GM18498 (cell line): ENCODE measurements at regions not wholly inside any gene's neighbourhood (a gene's known extent, or its start where the extent isn't known, plus 50 kb on each side); places are given as distances from the start of the nearest gene placed in this dataset.
A peak's percentile ranks its signal among the peaks of the same experiment; 100 is the strongest.

Experiments
- ATAC-seq: cut with Tn5 transposase; IDR thresholded peaks from one replicate; pipeline ENCODE4 v1.9.1; 2021; ENCODE audit warnings: mild to moderate bottlenecking, moderate library complexity; ENCODE audit not compliant: unreplicated experiment

DNA sequence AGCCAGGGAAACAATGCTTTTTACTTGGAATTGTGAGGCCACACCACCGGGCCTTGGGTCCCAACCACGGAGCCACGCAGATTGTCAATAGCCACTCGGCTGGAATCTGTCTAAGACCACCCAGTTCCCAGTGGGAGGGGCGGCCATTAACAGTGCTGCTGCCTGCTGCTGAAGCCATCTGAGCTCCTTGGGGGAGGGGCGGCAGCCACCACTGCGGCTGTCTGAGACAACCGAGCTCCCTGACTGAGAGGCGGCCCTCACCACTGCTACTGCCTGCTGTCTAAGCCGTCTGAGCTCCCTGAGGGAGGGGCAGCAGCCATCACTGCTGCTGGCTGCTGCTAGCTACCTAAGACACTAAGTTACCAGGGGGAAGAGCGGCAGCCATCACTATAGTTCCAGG is 64.3 kb downstream of the DMRTA2 start:
- no peak for ATAC-seq

DNA sequence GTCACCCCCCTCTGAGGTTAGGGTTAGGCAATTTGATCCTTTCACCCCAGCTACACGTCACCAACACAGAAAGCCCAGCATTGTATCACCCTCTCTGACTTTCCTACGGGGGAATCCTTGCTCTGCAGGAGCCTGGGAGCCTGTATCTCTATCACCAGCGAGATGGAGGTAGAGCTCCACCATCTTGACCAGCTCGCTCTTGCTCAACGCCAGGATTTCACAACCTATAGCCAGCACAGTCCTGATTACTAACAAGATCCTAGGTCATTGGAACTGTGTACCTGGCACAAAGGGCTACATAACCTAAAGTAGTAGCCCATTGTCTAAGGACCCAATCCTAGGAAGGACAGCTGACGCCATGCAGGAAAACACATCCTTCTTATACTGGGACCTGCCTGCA is 66.1 kb downstream of the DMRTA2 start:
- ATAC-seq: no peak

DNA sequence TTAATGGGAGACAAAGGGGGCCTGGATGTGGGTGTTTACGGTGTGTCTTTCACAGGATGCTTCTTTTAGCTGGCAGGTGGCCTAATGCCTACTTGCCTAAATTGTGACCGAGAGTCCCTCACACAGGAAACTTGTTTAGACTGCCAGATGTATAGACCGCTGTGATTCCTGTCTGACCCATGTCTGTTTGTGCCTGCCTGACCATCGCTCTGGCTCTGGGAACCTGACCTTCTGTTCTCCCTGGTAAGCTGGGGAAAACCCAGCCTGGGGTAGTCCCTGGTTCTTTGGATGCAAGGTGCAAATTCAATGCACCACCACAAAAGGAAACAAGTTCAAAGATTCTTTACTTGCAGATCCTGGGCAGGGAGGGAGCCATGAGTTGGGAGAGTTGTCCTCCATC is 68.4 kb downstream of the DMRTA2 start:
- no peak for ATAC-seq

DNA sequence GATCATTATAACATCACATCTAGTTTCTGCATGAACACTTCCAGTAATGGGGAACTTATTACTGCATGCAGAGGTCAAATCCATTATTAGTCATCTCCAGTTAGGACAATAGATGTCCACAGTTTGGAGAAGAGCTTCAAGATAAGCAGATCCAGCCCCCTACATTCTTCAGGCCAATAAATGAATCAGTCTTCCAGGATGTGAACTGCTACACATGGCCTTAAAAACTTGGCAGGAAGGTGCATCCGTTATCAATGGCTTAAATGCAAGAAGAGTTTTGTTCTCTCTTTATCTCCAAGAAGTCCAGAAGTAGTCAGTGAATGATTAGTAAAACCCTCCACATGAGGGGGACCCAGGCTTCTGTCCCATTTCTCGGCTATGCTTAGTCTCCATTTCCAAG is 70.8 kb downstream of the DMRTA2 start:
- no peak for ATAC-seq

DNA sequence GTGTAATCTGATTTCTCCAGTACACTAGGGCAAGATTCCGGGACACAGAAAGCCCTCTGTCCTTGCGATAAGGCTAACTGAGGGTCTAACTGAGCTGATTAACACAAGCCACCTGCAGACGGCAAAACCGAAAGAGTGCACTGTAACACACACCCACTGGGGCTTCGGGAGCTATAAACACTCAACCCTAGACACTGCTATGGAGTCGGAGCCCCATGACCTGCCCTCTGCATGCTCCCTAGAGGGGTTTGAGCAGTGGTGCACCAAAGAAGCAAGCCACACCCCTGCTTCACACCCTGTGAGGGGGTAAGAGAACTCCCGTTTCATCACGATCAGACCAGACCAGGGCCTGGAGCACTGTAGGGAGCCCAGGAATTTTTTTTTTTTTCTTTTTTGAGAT is 72.4 kb downstream of the DMRTA2 start:
- no peak for ATAC-seq

DNA sequence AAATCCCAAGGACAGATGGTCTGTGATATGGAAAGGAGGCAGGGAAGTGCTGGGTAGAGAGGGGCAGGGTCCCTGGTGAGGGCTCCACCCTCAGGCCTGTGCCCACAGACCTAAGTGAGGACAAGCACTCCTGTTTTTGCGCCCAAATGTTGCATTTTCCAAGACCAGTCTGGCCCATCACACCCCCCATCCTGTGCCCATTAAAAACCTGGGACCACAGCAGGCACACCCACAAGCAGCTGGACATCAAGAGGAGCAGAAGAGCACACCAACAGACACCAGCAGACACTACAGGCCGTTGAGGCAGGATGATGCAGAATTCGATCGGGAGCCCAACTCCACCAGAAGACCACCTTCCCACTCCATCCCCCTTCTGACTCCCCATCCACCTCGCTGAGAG is 72.8 kb downstream of the DMRTA2 start:
- ATAC-seq: no peak

DNA sequence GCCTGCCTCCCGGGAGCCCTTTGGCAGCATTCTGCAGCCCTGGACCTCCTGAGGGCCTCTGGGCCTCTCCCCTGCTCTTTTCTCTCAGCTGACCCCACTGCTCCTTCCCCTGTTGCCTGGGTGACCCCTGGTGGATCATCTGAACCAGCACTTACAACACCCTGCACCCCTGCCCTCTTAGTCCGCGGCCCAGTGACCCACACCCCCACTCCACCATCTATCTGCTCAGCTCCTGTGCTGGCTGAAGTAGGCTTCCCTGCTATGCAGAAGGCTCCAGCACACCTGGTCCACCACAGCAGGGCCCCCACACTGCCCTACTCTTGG is 74.0 kb downstream of the DMRTA2 start:
- ATAC-seq: no peak

DNA sequence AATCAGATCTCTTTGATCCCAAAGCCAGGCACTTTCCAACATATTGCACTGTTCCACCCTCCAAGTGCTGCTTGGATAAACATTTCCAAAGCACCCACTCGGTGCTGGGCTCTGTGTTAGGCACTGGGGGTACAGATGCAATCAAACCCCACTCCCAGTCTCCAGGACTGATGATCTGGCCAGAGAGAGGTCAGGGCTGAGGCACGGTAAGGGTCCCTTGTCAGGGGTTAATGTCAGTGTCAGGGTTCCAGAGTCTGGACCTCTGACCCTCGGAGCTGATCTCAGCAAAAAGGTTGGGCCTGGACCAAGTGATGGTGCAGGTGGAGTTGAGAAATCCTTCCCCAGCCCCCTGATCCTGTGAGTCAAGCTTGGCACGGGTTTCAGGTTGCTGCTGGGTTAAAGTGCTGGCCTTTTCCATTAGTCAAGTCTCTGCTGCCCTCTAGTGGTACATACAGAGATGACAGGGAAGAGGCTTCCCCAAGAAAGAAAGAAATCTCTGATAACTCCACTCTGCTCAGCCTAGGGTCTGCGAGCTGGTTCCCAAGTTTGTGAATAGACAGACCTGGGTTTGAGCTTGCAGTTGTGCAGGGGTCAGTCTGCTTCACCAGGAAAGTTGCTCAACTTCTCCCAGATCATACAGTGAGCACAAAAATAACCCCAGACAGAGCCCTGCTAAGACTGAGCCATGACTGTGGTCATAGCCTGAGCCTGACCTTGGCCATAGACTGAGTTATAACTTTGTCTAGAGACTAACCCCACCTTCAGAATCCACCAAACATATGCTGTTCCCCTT is 74.6 kb downstream of the DMRTA2 start:
- peak; percentile 65 for ATAC-seq

DNA sequence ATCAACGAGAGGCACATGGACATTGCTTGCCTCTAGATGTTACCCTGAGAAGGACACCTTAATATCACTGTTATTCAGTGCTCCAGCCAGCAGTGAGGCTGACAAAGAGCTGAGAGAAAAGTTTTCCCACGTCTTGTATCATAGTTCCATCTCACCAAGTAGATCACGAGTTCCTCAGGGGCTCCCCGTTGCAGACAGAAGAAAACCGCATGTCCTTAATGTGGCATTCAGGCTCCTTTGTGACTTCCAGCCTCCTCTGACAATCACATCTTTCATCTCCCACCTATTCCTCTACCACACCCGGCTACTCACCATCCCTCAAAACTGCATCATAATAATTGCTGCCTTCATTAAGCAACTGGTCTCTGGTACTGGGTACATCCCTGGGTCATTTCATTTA is 75.3 kb downstream of the DMRTA2 start:
- ATAC-seq: no peak

DNA sequence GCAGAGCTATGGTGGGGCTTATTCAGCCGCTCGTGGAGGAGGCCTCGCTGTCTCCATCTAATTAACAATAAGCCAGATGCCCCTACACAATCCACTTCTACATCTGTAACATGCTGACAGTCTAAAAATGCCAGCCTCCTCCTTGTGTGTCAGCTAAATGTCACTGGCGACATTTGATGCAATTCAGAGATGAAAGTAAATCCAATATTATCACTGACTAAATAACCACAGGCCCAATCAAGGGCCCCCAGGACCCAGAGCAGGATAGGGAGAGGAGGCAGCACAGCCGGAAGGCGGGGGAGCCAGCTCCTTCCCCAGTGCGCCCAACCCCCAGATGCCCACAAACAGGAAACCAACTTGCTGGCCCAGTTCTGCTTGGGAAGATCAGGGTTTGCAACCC is 76.6 kb downstream of the DMRTA2 start:
- ATAC-seq: no peak

DNA sequence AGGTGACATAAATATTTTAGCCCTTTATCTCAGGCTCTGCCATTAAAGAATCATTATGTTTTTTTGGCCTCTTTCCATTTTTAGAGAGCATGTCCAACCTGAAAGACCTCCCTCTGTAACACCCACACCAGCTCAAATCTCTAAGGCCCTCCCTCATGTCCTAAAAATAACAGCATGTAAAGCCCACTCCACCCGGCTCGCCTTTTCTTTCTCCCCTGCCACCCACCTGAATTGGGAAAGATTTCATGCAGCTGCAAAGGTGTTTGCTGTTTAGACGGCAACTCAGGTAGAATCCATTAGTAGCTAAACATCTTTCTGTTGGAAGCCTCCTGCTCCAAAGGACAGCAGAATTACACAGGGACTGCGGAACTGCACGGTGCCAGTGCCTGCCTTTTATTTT is 79.9 kb downstream of the DMRTA2 start:
- no peak for ATAC-seq

DNA sequence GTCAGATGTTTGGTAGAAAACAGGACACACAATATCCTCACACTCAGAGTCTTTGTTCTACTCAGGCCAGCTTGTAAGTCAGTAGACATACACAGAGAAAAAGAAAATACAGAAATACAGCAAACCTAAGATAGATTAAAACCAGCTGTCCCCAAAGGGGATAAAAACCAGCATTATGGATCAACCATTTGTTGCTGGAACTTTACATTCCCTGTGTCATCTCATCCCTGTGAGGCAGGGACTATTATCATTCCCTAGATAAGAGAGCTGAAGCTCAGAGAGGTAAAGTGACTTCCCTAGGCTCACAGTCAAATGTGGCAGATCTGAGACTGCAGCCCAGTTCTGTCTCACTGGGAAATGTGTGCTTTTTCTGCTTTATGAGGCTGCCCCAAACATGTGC is 80.7 kb downstream of the DMRTA2 start:
- ATAC-seq: no peak

DNA sequence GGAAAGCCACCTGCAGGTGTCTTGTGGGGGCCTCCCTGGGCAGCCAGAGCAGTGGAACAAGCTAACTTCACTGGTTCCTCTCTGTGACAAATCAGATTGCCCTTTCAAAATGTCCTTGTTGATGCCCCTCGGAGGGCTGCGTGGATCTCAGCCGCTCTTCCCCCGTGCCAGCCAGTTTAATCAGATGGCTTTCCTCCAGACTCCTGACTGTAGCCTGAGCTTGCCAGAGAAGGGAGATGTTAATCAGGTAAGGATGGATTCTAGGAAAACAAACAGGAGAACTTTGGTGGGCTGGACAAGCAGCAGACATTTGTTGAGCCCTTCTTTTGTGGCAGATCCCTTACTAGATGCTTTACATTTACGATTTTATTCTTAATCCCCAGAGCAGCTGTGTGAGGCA is 88.2 kb downstream of the DMRTA2 start:
- ATAC-seq: no peak

DNA sequence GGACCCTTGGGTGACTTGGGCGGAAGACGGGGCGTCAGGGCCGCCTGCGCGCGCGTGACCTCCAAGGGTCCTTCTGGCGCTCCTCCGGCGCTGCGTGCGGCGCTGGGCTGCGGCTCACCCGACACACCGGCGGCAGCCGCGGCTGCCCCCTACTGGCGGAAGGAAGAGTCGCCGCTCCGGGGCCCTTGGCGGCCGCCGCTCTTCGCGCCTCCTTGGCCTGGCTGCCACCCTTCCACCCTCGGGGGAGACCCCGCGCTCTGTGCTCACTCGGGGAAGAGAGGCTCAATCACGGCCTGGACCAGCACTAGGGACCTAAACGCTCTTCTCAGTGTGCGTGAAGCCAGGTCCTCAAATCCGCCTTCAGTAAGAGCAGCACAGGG is 89.7 kb downstream of the DMRTA2 start:
- peak; percentile 93 for ATAC-seq

DNA sequence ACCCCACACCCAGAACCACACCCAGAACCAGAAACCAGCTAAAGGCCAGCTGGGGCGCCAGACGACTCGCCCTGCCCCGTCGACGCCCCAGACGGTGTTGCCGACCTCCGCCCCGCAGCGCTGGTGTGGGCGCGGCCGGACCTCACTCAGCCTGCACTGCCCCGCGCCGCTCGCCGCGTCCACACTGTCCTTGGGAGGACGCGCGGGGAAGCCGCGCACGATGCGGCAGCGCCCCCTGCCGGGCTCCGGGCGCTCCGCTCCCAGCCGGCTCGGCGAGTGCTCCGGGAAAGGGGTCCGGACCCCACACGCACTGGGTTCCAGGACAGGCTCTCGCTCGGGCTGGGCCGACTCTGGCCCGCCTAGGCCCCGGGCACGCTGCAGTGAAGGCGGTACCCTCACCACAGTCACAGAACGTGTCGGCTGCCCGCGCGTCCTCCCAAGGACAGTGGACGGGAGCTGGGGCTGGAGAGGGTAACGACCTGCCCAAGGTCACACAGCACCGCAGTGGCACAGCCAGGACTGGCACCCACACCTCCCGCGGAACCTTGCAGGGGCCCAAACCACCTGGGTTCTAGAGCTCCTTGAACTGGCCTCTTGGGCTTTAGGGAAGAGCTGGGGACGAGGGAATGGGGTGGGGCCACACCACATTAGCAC is 90.2 kb downstream of the DMRTA2 start:
- ATAC-seq: peak; percentile 72

DNA sequence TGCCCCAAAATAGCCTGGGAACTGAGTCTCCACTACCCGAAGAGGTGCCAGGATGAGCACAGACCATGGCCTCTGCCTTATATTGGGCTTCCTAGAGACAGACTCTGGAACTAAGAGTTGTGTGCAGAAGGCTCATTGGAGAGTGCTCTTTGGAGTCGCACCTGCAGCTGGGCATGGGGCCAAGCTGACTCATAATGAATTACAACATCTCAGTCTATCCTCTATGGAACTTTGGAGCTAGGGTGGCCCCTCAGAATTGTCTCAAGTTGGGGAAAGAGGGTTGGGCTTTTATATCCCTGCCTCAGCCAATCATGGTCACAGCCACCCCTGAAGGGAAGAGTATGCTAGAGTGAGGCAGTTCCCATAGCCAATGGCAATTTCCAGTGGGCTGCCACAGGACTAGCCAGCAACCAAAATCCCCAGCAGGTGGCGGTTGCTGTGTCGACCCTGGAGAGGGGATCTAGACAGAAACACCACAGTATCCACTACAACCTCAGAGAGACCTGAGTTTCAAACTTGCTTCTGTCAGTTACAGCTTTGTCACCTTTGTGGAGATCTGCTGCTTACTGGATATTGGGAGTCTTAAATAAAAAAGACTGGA is 93.8 kb downstream of the DMRTA2 start:
- no peak for ATAC-seq

DNA sequence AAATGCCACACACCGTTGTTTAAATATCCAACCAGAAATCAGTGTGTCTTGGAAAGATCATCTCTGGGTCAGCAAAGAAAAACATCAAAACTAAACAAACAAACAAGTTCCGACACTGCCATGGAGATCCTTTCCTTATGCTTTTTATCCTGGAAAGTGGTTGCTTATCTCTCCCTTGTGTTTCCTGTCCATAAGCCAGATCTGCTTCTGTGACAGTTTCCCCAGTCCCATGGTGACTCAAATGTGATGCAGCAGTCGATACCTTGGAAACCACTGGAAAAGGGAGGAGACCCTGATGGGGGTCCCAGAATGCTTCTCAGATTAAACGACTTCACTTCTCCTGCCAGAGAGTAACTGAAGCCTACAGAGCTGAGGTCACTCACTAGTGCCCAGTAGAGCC is 94.7 kb downstream of the DMRTA2 start:
- no peak for ATAC-seq

DNA sequence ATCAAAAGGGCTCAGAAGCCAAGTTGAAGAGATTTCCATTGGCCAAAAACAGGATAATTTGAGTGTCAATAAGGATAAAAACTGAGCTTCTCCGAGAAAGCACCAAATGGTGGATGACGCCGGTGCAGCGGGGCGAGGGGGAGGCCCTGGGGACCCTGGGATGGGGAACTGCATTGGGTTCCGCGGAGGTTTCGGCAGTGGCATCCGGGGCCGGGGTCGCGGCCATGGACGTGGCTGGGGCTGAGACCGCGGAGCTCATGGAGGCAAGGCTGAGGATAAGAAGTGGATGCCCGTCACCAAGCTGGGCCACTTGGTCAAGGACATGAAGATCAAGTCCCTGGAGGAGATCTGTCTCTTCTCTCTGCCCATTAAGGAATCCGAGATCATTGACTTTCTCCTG is 97.2 kb downstream of the DMRTA2 start:
- ATAC-seq: no peak

DNA sequence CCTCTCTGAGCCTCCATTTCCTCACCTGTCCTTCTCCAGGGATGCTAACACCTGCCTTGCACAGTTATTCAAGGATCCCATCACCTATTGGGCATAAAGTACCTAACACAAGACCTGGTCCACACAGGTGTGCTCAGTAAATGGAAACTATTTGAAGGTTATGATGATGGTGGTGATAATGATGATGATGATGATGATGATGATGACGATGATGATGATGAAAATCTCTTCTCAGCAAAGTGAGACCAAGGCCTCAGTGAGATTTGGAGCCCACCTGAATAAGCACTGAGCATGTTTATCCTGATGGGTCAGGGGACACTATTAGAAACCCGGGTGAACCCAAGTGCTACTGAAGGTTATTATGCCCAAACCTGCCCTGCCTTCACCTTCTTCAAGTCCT is 100.7 kb downstream of the DMRTA2 start:
- ATAC-seq: no peak

DNA sequence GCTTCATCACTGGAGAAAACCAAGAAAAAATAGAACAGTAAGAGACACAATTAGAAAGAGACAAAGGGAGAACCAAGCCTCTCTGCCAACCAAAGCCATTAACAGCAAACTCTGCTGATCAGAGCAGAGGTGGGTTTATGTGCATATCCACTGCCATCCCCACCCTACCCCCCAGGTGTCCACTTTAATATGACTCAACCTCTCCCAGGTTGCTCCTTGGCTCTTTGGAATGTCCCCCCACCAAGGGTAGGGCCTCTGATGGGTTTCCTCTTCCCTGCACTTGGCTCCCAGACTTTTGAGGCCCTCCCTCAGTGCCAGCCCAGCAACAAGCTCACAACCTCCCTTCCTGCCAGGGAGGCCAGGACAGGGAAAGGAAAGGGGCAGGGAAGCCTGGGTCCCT is 104.8 kb downstream of the DMRTA2 start:
- no peak for ATAC-seq

DNA sequence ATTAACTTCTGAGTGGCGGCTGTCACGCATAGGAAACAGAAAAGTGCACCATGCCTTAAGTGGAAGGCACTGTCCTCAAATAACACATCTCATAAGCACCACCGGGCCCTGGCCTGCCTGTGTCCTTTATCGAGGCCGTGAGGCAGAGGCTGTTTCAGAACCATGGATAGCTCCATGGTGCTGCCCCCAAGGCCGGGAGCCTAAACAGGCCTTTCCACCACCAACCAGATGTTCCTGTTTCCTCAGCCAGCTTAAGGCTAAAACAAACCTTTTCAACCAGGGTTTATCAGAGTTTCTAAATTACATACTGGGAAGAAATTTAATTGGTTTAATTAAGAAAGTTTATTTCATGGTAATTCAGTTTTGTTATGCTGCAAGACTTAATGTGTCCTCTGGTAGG is 114.4 kb downstream of the DMRTA2 start:
- no peak for ATAC-seq

DNA sequence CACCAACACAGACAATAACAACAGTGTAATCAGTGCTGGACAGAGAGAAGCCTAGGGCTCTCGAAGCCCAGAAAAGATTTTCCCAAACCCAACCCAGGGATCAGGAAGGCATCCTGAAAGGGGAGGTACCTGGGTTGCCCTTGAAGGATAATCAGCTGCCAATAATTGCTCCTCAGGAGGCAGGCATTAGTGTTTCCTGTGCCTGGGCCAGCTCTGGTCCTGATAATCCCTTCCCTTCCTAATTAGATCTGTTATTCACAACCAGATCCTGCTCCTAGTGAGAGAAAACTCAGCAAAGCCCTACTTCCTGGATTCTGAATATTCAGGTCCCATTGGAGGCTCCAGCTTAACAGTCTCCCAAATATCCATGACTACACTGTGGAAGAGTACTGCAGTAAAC is 117.4 kb downstream of the DMRTA2 start:
- no peak for ATAC-seq

DNA sequence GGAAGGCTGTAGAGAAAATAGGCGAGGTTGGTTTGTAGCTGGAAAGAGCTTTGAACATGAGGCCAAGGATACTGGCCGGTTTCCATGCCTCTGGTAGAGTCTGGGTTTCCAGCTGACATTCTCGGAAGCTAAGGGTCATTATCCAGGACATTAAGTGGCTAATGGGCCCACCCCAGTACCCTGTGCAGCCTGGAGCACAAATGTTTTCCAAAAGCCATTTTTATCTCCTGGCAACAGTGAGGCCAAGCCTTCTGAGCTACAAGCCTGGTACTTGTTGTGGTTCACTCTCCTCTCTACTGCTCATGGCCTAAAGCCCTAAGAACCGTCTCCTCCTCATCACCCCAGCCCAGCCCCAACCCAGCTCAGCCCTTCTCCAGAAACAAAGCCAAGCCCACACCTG is 122.9 kb downstream of the DMRTA2 start:
- ATAC-seq: no peak
